IMR-90 (cell line): ENCODE measurements at regions not wholly inside any gene's neighbourhood (a gene's known extent, or its start where the extent isn't known, plus 50 kb on each side); places are given as distances from the start of the nearest gene placed in this dataset.

Experiments used
- BHLHE40 ChIP-seq: fragments of 150-350 bp; IDR thresholded peaks from 2 replicates; pipeline ENCODE4 v1.6.1; 2016; ENCODE audit warnings: mild to moderate bottlenecking, low read depth, low read length
- CEBPB ChIP-seq: IDR thresholded peaks from 2 replicates; pipeline ENCODE4 v1.6.1; 2012; ENCODE audit warnings: low read depth, low read length, improper control_type of control experiment
- CTCF ChIP-seq: conservative IDR thresholded peaks from 2 replicates; pipeline ENCODE4 v1.5.1; 2012; ENCODE audit warnings: mild to moderate bottlenecking, low read depth, low read length, improper control_type of control experiment
- MAFK ChIP-seq: IDR thresholded peaks from 2 replicates; pipeline ENCODE4 v1.6.1; 2012; ENCODE audit warnings: low read depth, low read length, improper control_type of control experiment
- MAZ ChIP-seq: IDR thresholded peaks from 2 replicates; pipeline ENCODE4 v1.6.1; 2012; ENCODE audit warnings: low read depth, mild to moderate bottlenecking, low read length, improper control_type of control experiment, moderate library complexity, borderline replicate concordance
- NFE2L2 ChIP-seq: fragments of 150-350 bp; IDR thresholded peaks from 2 replicates; pipeline ENCODE4 v1.6.1; 2016; ENCODE audit warnings: low read depth, mild to moderate bottlenecking, low read length
- POLR2A ChIP-seq: IDR thresholded peaks from 2 replicates; pipeline ENCODE4 v1.6.1; 2012; ENCODE audit warnings: mild to moderate bottlenecking, low read depth, low read length
- SMC3 ChIP-seq: fragments of 150-350 bp; IDR thresholded peaks from 2 replicates; pipeline ENCODE4 v1.6.1; 2016; ENCODE audit warnings: low read depth, mild to moderate bottlenecking, antibody characterized with exemption, low read length, moderate library complexity

- TF ChIP-seq MAFK, result peak; percentile 74
- no peak for TF ChIP-seq SMC3
- no peak for TF ChIP-seq CTCF
- TF ChIP-seq POLR2A, result no peak
- TF ChIP-seq CEBPB, result no peak
- no peak for TF ChIP-seq MAZ
- no peak for TF ChIP-seq BHLHE40
- TF ChIP-seq NFE2L2, result no peak
These were observed 652.0 kb upstream of the ZNF608 start for GRCh38 chr5:125398466-125398865.
